HG03457 (cell line): ENCODE measurements at regions not wholly inside any gene's neighbourhood (a gene's known extent, or its start where the extent isn't known, plus 50 kb on each side); places are given as distances from the start of the nearest gene placed in this dataset.

Experiments used
- ATAC-seq: cut with Tn5 transposase; IDR thresholded peaks from one replicate; pipeline ENCODE4 v1.9.1; 2021; ENCODE audit warnings: moderate number of reproducible peaks; ENCODE audit not compliant: unreplicated experiment

GRCh38 chr21:25338415-25338814, 268.9 kb downstream of the MRPL39 start:
- ATAC-seq: no peak

GRCh38 chr21:25334046-25334730, 273.1 kb downstream of the MRPL39 start:
- ATAC-seq: no peak

GRCh38 chr21:25331286-25331685, 276.0 kb downstream of the MRPL39 start:
- ATAC-seq: no peak

- ATAC-seq: no peak
These were observed 277.0 kb downstream of the MRPL39 start for GRCh38 chr21:25330266-25330665.

- no peak for ATAC-seq
These were observed 278.0 kb downstream of the MRPL39 start for GRCh38 chr21:25329227-25329825.

GRCh38 chr21:25328736-25329135, 278.5 kb downstream of the MRPL39 start:
- no peak for ATAC-seq

GRCh38 chr21:25326181-25326580, 281.1 kb downstream of the MRPL39 start:
- no peak for ATAC-seq

GRCh38 chr21:25324666-25325065, 282.6 kb downstream of the MRPL39 start:
- ATAC-seq: no peak

GRCh38 chr21:25323356-25323949, 283.8 kb downstream of the MRPL39 start:
- no peak for ATAC-seq

- ATAC-seq: no peak
These were observed 293.0 kb downstream of the MRPL39 start for GRCh38 chr21:25314247-25314646.

- no peak for ATAC-seq
These were observed 293.5 kb downstream of the MRPL39 start for GRCh38 chr21:25313829-25314228.

GRCh38 chr21:25307489-25307888, 299.8 kb downstream of the MRPL39 start:
- no peak for ATAC-seq

- ATAC-seq: no peak
These were observed 302.7 kb downstream of the MRPL39 start for GRCh38 chr21:25304611-25305010.

GRCh38 chr21:25300632-25301031, 306.6 kb downstream of the MRPL39 start:
- ATAC-seq: no peak

GRCh38 chr21:25298512-25299491, 308.5 kb downstream of the MRPL39 start:
- ATAC-seq: peak; percentile 93

GRCh38 chr21:25297117-25297516, 310.2 kb downstream of the MRPL39 start:
- ATAC-seq: no peak

GRCh38 chr21:25296252-25296651, 311.0 kb downstream of the MRPL39 start:
- ATAC-seq: no peak

- ATAC-seq: no peak
These were observed 314.9 kb downstream of the MRPL39 start for GRCh38 chr21:25292396-25292795.

GRCh38 chr21:25283720-25284119, 323.6 kb downstream of the MRPL39 start:
- ATAC-seq: no peak

GRCh38 chr21:25281134-25281533, 326.1 kb downstream of the MRPL39 start:
- no peak for ATAC-seq

GRCh38 chr21:25280061-25280460, 327.2 kb downstream of the MRPL39 start:
- no peak for ATAC-seq
